Femur (tissue), 1 donor: ENCODE measurements at regions not wholly inside any gene's neighbourhood (a gene's known extent, or its start where the extent isn't known, plus 50 kb on each side); places are given as distances from the start of the nearest gene placed in this dataset.
A peak's percentile ranks its signal among the peaks of the same experiment; 100 is the strongest.

Experiments used
- DNase-seq: peaks from one replicate; pipeline ENCODE4 v3.0.0-alpha.2; 2017

DNA sequence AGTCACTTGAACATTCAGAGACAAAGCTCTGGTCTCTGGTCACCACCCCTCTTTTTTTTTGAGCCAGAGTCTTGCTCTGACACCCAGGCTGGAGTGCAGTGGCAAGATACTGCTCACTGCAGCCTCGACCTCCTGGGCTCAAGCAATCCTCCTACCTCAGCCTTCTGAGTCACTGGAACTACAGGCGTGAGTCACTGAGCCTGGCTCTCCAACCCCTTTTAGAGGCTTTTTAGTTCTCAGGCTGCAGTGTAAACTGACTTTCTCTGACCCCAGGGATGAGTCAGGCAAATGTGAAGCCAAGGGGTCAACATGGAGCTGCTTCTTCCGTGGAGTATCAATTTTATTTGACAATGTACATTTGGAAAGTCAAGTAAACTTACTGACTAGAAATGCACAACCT is 229.2 kb downstream of the PTTG2 start:
- no peak for DNase-seq

DNA sequence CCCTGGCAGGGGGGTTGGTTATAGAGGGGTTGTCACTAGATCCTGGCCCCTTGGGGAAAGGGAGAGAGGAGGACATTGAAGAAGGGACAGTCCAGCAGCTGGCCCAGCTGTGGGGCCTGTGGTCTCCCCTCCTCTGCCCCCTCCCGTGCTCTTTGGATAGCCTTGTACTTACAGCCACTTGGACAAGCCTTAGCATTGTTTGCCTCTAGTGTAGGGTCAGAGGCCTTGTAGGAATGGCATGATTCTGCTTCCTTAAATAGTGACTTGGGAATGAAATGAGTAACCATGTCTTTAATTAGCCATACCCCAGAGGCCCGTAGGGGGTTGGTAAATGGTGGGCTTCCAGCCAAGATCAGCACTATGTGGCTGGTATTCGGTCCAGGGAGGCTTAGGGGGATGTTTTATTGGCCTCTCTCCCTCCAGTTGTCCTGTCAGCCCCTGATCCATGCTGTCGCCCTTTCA is 230.6 kb downstream of the PTTG2 start:
- peak; percentile 86 for DNase-seq

DNA sequence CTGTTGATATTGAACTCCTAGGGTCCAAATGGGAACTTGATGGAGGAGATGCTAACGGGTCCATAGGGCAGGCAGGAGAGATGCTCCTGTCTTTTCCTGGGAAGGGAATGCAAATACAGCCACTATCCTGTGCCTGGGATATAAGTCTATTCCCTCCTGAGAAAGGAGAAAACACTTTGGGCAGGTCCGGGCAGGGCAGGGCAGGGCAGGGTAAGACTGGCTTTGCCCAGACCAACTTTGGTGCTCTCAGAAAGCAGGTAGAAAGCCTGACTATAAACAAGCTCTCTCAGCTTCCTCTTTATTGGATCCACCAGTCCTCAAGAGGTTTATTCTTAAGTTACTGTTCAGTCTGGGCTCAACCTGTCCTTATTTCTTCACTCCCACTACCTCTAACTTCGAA is 232.3 kb downstream of the PTTG2 start:
- no peak for DNase-seq

DNA sequence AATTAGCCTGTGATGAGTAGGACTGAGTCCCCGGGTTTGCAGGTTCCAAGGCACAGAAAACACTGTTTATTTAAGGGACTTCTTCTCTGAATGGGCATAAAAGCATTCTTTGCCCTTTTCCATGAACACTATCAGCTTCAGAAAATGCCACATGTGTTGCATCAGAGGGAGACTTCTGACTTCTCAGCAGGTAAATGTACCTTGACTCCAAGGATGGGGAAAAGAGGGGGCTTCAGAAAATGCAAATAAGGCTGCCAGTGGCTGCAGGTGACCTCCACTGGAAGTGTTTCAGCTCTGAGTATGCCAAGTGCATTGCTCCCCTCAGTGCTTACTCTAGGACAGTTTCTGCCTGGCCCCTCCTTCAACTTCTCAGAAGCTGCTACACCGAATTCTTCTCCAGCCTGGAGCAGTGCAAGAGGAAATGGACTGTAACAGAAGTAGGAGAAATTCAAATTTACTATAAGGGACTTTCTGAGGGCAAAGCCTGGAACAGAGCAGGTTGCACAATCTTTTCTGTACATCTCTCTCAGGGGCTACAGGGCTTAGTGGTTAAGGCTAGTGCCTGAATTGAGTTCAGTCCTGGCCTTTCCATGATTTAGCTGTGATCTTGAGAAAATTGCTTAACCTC is 233.2 kb downstream of the PTTG2 start:
- no peak for DNase-seq

DNA sequence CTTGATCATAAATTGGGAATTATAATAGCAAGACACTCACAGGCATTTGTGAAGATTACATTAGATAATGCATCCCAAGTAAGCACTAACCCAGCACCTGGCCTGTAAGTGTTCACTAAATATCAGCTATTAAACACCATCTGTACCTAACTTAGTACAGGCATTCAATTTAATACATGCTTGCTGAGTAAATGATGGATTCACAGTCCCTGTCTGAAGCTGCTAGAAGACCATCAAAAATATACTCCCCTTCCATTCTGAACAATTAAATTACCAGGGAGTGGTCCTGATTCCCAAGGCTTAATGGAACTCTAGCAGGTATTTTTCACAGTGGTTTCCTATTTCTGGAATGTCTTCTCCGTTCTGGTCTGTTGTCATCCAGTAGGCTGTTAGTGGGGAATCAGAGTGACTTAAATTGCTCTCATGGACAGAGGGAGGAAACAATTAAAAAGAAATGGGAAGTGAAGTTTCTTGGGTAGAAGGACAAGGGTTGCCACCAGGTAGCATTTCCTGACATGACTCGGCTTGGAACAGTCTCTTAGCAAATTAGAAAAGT is 233.9 kb downstream of the PTTG2 start:
- no peak for DNase-seq

DNA sequence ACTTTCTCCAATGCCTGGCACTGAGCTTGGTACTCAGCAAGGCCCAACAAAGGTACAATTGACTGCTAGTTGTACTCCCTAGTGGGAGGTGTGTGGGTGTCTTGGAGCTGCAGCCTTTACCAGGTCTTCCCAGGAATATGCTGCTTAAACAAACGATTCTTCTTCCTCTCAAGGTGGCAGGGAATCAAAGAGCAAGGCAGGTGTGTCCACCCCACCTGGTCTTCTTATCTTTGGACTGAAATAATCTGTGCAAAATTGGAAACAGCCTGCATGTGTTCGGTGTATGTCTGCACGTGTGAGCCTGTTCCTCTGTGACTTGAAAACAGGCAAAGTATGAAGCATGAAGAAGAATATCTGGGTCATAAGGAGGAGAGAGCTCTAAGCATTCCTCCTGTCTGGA is 235.3 kb downstream of the PTTG2 start:
- DNase-seq = no peak

DNA sequence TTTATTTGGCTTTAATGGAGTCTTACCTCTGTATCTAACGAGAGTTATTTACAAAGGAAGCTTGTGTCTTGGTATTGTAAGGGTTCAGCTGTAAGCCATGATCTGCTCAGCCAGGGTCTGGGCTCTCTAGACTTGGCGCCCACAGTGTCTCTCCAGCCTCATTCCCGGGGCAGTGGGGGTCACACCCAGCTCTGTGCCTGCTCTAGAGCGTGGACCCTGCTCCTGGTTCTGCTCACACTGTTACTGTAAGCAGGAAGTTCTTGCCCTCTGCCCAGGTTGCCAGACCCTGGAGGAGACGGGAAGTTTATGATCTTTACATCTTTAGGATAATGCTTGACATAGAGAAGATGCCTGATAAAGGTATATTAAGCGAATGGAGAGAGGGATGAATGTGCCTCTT is 235.7 kb downstream of the PTTG2 start:
- DNase-seq = no peak

DNA sequence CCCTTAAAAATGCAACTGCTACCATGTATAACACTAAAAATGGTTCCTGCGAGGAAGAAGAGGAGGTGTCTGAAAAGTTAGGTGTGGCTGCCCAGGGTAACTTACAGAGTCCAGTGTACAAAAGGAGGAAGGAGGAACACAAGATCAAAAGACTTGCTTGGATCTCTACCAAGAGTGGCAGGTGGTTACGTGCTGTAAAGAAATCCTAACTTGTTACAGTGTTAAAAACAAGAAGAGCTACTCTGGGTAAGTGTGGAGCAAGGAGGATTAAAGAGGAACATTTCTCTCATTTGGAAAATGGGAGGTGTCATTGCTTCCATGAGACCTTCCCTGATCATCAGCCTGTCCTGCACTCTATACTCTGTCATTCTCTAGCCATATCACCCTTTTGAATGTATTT is 242.0 kb downstream of the PTTG2 start:
- DNase-seq = no peak

DNA sequence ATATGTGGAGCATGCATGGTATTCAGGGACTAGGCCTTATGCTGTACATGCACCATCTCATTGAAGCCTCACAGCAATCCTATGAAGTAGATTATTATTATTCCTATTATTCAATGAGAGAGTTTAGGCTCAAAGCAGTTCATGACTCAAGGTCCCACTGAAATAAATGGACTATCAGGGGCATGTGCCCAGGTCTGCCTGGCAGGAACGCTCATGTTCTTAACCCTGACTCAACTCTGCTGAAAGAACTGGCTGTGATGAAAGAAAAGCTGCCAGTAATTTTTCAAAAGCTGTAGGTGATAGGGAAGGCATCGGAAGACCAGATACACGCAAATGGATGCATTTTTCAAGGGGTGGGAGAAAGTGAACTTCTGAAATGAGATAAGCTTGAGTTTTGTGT is 243.4 kb downstream of the PTTG2 start:
- no peak for DNase-seq

DNA sequence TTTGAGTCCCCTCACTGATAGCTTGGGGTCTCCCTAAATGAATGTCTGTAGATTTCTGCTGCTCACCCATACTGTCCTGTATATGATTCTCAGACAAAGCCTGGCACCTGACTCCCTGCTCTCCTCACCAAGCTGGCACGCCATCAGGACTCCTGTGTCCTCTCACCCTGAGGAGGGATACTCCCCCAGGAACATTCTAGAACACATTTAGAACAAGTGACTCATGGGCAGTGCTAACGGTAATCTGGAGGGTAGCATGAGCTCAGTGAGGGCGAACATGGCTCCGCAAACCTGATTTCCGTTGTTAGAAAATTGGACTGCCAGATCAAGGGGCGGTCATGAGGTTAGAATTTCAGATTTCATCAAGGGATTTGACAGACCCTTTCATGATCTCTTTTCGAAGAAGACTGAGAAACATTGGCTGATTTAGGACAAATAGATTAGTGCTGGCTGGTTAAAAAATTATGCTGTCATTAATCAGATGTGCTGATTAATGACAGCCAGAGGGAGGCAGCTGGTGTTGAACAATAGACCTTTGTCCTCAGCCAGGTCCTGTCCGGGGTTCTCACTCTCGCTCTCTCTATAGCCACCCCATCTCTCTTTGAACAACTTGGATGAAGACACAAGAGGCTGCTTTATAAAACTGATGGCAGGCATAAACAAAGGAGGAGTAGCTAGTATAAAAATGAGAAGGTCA is 244.3 kb downstream of the PTTG2 start:
- DNase-seq = no peak

DNA sequence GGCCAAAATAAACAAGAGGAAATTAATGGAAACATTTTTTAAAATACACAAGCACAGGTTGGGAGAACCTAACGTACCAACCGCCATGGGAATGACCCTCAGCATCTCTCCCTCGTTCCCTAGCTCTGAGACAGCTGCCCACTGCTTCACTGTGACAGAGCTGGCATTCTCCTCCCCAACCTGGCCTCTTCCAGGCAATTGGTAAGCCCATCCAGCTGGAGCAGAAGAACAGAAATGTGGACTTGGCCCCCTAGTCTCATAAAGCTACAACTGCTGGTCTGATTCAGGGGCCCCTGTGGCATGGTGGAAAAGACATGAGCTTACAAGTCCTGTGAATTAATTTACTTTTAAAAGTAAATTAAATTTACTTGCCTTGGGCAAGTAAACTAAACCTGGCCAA is 245.1 kb downstream of the PTTG2 start:
- peak; percentile 62 for DNase-seq

DNA sequence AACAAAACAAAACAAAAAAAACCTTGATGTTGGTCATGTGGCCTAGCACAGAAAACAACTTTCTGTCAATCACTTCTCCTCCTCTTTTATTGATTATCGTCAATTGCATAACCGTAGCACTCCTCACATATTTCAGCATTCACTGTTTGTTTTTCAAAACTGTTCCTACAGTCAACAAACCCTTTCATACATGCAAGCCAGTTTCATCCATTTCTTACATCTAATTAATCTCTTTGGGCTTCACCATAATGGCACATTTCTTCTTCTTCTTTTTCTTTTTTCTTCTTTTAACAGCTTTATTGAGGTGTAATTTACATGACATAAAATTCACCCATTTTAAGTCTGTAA is 246.9 kb downstream of the PTTG2 start:
- DNase-seq = no peak

DNA sequence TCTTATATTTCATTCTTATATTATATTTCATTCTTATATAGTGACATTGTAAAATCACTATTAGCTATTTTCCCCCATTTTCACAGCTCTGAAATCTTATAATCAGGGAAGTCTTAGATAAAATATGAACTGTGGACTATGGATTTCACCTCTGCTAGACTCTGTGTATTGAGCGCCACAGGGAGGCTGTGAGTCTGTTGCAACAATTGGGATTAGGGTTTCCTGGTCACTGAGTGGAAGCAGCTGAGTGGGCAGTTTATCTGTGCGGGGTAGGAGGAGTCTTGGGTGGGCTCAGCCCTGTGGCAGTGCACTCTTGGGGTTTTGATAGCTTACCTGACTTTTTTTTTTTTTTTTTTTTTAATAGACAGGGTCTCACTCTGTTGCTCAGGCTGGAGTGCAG is 249.5 kb downstream of the PTTG2 start:
- DNase-seq = no peak

DNA sequence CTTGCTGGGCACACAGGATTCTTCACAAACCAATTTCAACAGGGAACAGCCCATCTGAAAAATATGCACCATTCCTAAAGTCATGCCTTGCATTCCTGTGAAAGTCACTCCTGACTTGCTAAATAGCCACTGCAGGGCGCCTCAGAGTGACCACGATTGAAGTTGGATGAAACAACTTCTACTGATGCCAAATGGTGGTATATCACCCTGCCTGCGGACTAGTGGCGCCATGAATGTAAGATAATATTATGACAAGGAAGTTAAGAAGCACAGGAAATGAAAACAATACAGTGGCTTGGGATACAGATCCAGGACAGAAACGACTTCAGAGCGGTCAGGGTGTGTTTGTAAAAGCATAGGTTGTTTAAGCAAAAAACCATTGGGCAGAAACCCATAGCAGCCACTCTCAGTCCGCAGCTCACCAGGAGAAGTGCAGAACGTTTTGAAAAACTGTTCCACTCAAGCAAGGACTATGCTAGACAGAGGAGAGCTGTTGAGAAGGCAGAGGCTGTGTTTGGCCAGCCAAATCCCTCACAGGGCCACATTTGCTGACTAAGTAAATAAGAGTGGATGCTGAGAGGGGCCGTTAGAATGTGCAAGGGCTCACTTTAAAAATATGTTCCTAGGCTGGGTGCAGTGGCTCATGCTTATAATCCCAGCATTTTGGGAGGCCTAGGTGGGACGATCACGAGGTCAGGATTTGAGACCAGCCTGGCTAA is 250.4 kb downstream of the PTTG2 start:
- DNase-seq = no peak

DNA sequence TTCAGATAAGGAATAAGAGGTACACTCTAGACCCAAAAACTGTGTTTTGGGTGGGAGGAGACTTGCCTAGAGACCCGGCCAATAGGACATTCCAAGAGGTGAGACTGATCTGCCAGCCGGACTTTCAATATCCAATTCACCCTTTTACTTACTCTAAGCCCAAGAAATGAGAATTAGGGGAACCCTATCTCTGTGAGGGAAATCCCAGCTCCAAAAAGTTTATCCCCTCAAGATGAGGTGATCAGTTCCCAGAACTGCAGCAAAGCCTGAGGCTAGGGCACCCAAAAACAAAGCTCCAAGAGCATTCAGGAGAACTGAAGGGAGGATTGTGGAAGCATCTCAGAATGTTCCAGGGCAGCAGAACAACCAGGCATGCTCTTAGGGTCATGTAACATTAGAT is 251.7 kb downstream of the PTTG2 start:
- DNase-seq = no peak

DNA sequence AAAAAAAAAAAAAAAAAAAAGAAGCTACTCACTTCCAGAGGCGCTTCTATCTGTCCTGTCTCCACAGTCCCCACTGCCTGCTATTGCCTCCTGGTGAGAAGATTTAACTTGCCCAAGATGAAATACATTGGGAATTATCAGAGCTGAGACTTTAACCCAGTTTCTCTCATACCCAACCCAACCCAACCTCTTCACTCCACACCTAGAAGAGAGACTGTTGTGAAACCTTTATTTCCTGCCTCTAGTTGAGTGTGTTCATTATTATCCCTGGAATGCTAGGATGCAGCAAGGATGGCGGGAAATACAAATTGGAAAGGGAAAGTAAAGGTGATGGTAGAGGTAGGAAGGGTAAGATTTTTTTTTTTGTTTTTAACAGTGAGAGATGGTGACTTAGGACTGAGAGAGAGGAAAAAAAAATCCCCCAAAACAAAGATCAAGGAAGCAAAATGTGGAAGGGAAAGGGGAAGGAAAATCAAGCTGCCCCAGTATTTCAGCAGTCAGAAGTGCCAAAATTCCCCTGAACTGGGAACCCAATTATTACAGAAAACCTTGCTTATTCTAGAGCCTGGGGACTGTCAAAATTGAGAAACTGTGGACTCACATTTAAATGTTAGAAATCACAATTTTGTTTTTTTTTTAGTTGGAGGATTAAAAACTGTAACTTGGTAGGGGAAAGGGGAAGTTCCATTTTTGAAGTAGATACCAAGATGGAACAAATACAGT is 253.0 kb downstream of the PTTG2 start:
- no peak for DNase-seq

DNA sequence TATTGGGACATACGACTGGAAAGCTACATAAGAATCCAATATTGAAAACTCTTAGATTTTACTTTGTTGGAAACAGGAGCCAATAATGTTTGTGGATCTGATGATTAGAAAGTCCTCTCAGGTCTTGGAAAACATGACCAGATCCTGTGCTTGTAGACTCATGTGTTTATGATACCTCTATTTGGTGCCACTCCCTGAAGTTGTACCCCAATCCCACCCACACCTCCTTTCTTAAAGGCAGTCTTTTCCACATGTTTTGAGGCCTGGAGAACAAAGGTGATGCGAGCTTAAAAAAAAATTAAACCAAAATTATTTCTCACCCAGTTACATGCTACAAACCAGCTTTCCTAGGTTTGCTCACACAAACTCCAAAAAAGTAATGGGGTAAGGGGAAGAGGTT is 262.7 kb downstream of the PTTG2 start:
- no peak for DNase-seq

DNA sequence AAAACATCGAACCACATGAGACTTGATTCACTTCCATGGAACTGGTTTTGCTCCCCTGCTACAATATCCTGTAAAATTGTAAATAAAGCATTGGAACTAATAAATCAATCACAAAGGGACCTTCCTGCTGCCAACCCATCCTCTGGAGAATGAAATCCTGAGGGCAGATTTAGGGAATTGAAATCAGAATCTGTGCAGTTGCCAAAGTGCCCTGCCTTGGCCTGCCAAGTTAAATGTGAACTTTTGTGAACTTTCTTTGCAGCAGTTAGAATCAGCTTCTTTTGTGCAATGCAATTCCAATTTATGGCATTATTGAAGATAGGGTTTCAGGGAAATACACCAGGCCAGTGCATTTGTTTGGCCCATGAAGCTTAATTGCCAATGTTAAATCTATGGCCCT is 263.1 kb downstream of the PTTG2 start:
- no peak for DNase-seq

DNA sequence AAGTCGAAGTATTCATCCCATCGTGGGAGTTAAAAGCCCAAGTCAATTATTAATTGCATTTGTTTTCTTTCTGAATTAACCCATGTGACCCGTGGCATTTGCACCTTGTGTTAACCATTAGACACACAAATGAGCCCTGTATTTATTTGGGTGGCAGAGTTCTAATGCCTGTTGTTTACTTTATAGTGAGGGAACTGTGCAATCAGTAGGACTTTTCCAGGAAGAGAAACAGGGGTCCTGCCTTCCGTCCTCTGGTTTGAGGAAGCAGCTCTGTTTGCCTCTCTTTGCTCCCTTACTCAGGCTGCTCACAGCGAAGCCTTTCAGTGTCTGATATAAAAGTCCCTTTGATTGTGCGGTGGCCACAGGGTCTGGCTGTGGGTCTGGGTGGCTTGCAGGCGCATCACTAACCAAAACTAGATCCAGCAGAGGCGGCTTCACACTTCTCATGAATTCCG is 263.6 kb downstream of the PTTG2 start:
- DNase-seq = no peak

DNA sequence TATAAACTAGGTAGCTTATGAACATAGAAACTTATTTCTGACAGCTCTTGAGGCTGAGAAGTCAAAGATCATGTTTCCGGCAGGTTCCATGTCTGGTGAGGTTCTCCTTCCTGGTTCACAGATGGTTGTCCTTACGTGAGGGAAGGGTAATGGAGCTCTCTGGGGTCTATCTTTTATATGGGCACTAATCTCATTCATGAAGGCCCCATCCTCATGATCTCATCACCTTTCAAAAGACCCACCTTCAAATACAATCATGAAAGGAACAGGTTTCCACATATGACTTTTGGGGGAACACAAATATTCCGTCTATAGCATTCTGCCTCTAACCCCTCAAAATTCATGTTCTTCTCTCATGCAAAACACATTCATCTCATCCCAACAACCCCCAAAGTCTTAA is 264.7 kb downstream of the PTTG2 start:
- DNase-seq = no peak

DNA sequence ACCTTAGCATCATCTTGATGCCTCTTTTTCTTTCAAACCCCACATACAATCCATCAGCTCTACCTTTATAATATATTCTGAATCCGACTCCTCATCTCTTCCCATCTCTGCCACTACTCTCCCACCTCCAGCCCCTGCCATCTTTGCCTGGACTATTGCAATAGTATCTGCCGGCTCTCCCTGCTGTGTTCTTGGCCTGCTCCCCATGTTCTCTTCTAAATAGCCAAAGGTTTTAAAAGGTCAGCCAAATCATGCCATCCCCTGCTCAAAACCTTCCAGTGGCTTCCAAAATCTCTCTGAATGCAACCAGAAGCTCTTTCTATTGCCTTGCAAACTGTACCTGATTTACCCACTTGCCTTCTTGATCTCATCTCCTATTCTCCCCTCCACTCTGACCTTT is 266.0 kb downstream of the PTTG2 start:
- DNase-seq = no peak

DNA sequence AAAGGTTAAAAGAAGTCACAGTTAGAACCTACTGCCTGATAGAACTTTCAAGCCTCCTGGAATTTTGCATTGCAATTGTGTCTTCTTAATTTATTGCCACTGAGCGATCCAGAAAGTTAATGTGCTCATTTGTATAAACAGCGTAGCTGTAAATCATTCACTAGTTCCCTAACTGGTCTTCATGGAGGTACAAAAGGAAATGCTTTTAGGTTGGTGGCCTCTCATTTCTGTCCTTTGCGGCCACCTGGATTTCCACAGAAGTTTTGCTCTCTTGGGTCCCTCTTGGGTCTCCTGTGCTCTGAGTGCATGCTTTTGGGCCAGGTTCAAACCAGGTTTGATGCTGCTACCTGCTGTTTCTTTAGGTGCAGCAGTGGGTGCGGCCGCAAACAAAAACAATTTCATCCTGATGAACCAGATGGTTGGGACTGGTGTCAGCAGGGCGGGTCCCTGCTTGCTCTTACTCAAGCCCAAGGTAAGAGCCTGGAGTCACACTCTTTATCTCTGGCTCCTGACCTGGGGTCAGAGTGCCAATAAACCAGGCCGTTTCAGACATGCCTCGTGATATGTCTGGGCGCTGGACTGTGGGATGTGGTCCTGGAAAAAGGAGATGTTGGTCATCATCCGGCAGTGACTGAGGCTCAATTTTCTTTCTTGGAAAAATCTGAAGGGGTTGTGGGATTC is 270.1 kb downstream of the PTTG2 start:
- no peak for DNase-seq
